Fibroblast of skin of scalp (primary cell): ENCODE measurements at regions not wholly inside any gene's neighbourhood (a gene's known extent, or its start where the extent isn't known, plus 50 kb on each side); places are given as distances from the start of the nearest gene placed in this dataset.

ENCODE experiments used
- DNase-seq: peaks from one replicate; pipeline ENCODE4 v3.0.0-alpha.2; 2013

GRCh38 chr13:106296723-106297122 is 238.7 kb downstream of the EFNB2 start:
- DNase-seq = no peak

- DNase-seq = no peak
Observed at GRCh38 chr13:106295971-106296370, 239.5 kb downstream of the EFNB2 start.

GRCh38 chr13:106291006-106291405 is 244.5 kb downstream of the EFNB2 start:
- peak; percentile 43 for DNase-seq

GRCh38 chr13:106287351-106287750 is 248.1 kb downstream of the EFNB2 start:
- DNase-seq = no peak

GRCh38 chr13:106286811-106287210 is 248.7 kb downstream of the EFNB2 start:
- no peak for DNase-seq

- peak; percentile 31 for DNase-seq
Observed at GRCh38 chr13:106284358-106284757, 251.1 kb downstream of the EFNB2 start.

- no peak for DNase-seq
Observed at GRCh38 chr13:106281426-106281825, 254.0 kb downstream of the EFNB2 start.

GRCh38 chr13:106277484-106278154 is 257.8 kb downstream of the EFNB2 start:
- DNase-seq = no peak

- DNase-seq = no peak
Observed at GRCh38 chr13:106276876-106277275, 258.6 kb downstream of the EFNB2 start.

- no peak for DNase-seq
Observed at GRCh38 chr13:106275446-106276032, 259.9 kb downstream of the EFNB2 start.

GRCh38 chr13:106274551-106275203 is 260.8 kb downstream of the EFNB2 start:
- DNase-seq = peak; percentile 60

- no peak for DNase-seq
Observed at GRCh38 chr13:106263801-106264200, 271.7 kb downstream of the EFNB2 start.

GRCh38 chr13:106262886-106263285 is 272.6 kb downstream of the EFNB2 start:
- DNase-seq = peak; percentile 49

- no peak for DNase-seq
Observed at GRCh38 chr13:106261450-106261849, 274.0 kb downstream of the EFNB2 start.

GRCh38 chr13:106260352-106260751 is 275.1 kb downstream of the EFNB2 start:
- DNase-seq = no peak

GRCh38 chr13:106259928-106260327 is 275.5 kb downstream of the EFNB2 start:
- DNase-seq = no peak

GRCh38 chr13:106246666-106247188 is 288.7 kb downstream of the EFNB2 start:
- no peak for DNase-seq

GRCh38 chr13:106246242-106246641 is 289.2 kb downstream of the EFNB2 start:
- DNase-seq = no peak

GRCh38 chr13:106243011-106243565 is 292.4 kb downstream of the EFNB2 start:
- peak; percentile 18 for DNase-seq

- peak; percentile 57 for DNase-seq
Observed at GRCh38 chr13:106241974-106242953, 293.2 kb downstream of the EFNB2 start.

GRCh38 chr13:106238690-106239089 is 296.8 kb downstream of the EFNB2 start:
- no peak for DNase-seq

- DNase-seq = no peak
Observed at GRCh38 chr13:106234636-106235035, 300.8 kb downstream of the EFNB2 start.
